ENCODE measurements at regions not wholly inside any gene's neighbourhood (a gene's known extent, or its start where the extent isn't known, plus 50 kb on each side); places are given as distances from the start of the nearest gene placed in this dataset.

GRCh38 chr14:31950764-31951637 lies 126.1 kb upstream of the ARHGAP5 start:
- H3K4me3 ChIP-seq (ENCODE audit: insufficient read depth, low read depth, low read length), result no peak overlapping the region
- WGBS, 2 experiments (ENCODE audit: extremely low coverage in 2 of 2, insufficient read length in 1 of 2), result 26% methylated on average over 3 of the region's 19 CpGs; no CpG with 5 or more reads in 1 of the 2 experiments
- in situ Hi-C loops (cut with MboI; ENCODE audit: low sequenced_read_pairs), result no loop called here
- peak overlapping the region; percentile 19; the same call in 1 of the 3 replicates for H2BK15ac ChIP-seq (ENCODE audit: low read depth, low read length)
- peak overlapping the region; percentile 19; the same call in 1 of the 2 replicates for H4K91ac ChIP-seq (ENCODE audit: insufficient read depth, low read depth, low read length)
- H2BK20ac ChIP-seq (ENCODE audit: low read depth, low read length), result peak overlapping the region; percentile 8; the same call in 1 of the 2 replicates
- no peak overlapping the region for H2BK5ac ChIP-seq (ENCODE audit: low read depth, low read length, poor library complexity, severe bottlenecking)
- H4K5ac ChIP-seq (ENCODE audit: low read depth, low read length), result no peak overlapping the region; the same call in 1 of the 2 replicates
- peaks cover 16% of the 10 kb centered on the region for H3K4me1 ChIP-seq (ENCODE audit: control insufficient read depth, insufficient read depth, low read length)
- H3K9me1 ChIP-seq (ENCODE audit: insufficient read depth, low read length), result peaks cover 12% of the 10 kb centered on the region; the same call in 1 of the 2 replicates
- no TSS peak for BruUV-seq (replicated peaks)
- ChIA-PET POLR2A (ENCODE audit: unreplicated experiment) (interaction anchor here (0.7 kb wide), 1 partner anchor 24 kb away, joined by 4 read pairs; no protein-coding TSS in a partner anchor), CTCF (interaction anchor here (0.8 kb wide), 1 partner anchor 17 kb away, joined by 5 read pairs; no protein-coding TSS in a partner anchor)
- H3K14ac ChIP-seq (replicated peaks; ENCODE audit: low read depth, low read length), result no peak overlapping the region
- H3K18ac ChIP-seq (ENCODE audit: low read depth, low read length), result no peak overlapping the region
- H3K9ac ChIP-seq (ENCODE audit: low read depth, low read length), result peak overlapping the region; percentile 8; the same call in 1 of the 2 replicates
- H2AK5ac ChIP-seq (ENCODE audit: low read depth, low read length), result peak overlapping the region; percentile 56; the same call in 1 of the 2 replicates
- intact Hi-C loops (cut with micrococcal nuclease), result no loop called here
- no peaks in the 10 kb centered on the region for H3K36me3 ChIP-seq (ENCODE audit: control insufficient read depth, insufficient read depth, low read length)
- no peak overlapping the region for H3K56ac ChIP-seq (ENCODE audit: extremely low read depth, insufficient read depth, low read length)
- peak overlapping the region; percentile 69 for H2AFZ ChIP-seq (replicated peaks; ENCODE audit: low read length, poor library complexity)
- H3K4me2 ChIP-seq (ENCODE audit: low read depth, low read length), result peak overlapping the region; percentile 29; the same call in 1 of the 2 replicates
- H3K4ac ChIP-seq (ENCODE audit: low read depth, low read length), result peak overlapping the region; percentile 44
- peak overlapping the region; percentile 39 for H2BK120ac ChIP-seq (ENCODE audit: low read depth, low read length)
- H4K20me1 ChIP-seq (ENCODE audit: insufficient read depth, low read length), result no peaks in the 10 kb centered on the region
- DNase-seq (peak; percentile 48), ATAC-seq (ENCODE audit: low read depth) (peak; percentile 79)
- H3K23ac ChIP-seq (ENCODE audit: low read depth, low read length), result no peak overlapping the region
- H4K8ac ChIP-seq (ENCODE audit: low read depth in 2 of 2, low read length in 2 of 2), result peak overlapping the region; percentile 27 to 65; a peak in 3 of 4 replicates
- H3K9me3 ChIP-seq (ENCODE audit: control insufficient read depth, insufficient read depth, low read length), result no peaks in the 10 kb centered on the region
- no peaks in the 10 kb centered on the region for H3K27me3 ChIP-seq (ENCODE audit: control insufficient read depth, insufficient read depth, low read length)
- dilution Hi-C loops (cut with HindIII; ENCODE audit: low sequenced_read_pairs, unreplicated experiment), result no loop called here
- H3K79me1 ChIP-seq (ENCODE audit: low read depth in 1 of 2, low read length in 2 of 2), result no peaks in the 10 kb centered on the region
- H3K27ac ChIP-seq (ENCODE audit: insufficient read depth, low read length), result no peak overlapping the region
- no peak overlapping the region for H2AK9ac ChIP-seq (replicated peaks; ENCODE audit: low read depth, low read length, poor library complexity)
- TF ChIP-seq USF2 (IDR thresholded peaks at IDR 0.05; ENCODE audit: low read depth, low read length) (no peak), NFE2L2 (IDR thresholded peaks at IDR 0.05; ENCODE audit: low read depth, low read length) (no peak), CHD1 (IDR thresholded peaks at IDR 0.05; ENCODE audit: low read depth, low read length) (no peak), POLR2A (IDR thresholded peaks at IDR 0.05; ENCODE audit: low read depth, low read length) (no peak), BHLHE40 (IDR thresholded peaks at IDR 0.05; ENCODE audit: low read depth, low read length) (no peak), MAZ (IDR thresholded peaks at IDR 0.05; ENCODE audit: borderline replicate concordance, low read depth, low read length) (no peak), RCOR1 (IDR thresholded peaks at IDR 0.05; ENCODE audit: insufficient replicate concordance, low read length) (no peak), CEBPB (IDR thresholded peaks at IDR 0.05; ENCODE audit: low read depth, low read length) (no peak), RAD21 (IDR thresholded peaks at IDR 0.05; ENCODE audit: low read length) (no peak), MAFK (IDR thresholded peaks at IDR 0.05; ENCODE audit: low read depth, low read length) (no peak), SMC3 (IDR thresholded peaks at IDR 0.05; ENCODE audit: low read depth, low read length) (no peak), RFX5 (IDR thresholded peaks at IDR 0.05; ENCODE audit: low read depth, low read length) (no peak)
- TF ChIP-seq, protein P1, sequence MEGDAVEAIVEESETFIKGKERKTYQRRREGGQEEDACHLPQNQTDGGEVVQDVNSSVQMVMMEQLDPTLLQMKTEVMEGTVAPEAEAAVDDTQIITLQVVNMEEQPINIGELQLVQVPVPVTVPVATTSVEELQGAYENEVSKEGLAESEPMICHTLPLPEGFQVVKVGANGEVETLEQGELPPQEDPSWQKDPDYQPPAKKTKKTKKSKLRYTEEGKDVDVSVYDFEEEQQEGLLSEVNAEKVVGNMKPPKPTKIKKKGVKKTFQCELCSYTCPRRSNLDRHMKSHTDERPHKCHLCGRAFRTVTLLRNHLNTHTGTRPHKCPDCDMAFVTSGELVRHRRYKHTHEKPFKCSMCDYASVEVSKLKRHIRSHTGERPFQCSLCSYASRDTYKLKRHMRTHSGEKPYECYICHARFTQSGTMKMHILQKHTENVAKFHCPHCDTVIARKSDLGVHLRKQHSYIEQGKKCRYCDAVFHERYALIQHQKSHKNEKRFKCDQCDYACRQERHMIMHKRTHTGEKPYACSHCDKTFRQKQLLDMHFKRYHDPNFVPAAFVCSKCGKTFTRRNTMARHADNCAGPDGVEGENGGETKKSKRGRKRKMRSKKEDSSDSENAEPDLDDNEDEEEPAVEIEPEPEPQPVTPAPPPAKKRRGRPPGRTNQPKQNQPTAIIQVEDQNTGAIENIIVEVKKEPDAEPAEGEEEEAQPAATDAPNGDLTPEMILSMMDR (conservative IDR thresholded peaks at IDR 0.05; ENCODE audit: low read depth, low read length), result no peak
- TF ChIP-seq, protein P2, sequence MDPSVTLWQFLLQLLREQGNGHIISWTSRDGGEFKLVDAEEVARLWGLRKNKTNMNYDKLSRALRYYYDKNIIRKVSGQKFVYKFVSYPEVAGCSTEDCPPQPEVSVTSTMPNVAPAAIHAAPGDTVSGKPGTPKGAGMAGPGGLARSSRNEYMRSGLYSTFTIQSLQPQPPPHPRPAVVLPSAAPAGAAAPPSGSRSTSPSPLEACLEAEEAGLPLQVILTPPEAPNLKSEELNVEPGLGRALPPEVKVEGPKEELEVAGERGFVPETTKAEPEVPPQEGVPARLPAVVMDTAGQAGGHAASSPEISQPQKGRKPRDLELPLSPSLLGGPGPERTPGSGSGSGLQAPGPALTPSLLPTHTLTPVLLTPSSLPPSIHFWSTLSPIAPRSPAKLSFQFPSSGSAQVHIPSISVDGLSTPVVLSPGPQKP (IDR thresholded peaks at IDR 0.05; ENCODE audit: borderline replicate concordance, low read depth, low read length), result no peak
